OCI-LY7 (cell line): ENCODE measurements at regions not wholly inside any gene's neighbourhood (a gene's known extent, or its start where the extent isn't known, plus 50 kb on each side); places are given as distances from the start of the nearest gene placed in this dataset.
A peak's percentile ranks its signal among the peaks of the same experiment; 100 is the strongest.

Source experiments
- BruUV-seq: library from RNA; stranded (reverse); fragments of 400-500 nt; replicated peaks from 2 replicates; lab custom pipeline; 2021; lab: Mats Ljungman, UMichigan
- CTCF ChIA-PET: fragments of 300-600 bp; sonication (Branson Sonifier 250); formaldehyde crosslinking; loops from one replicate; lab custom pipeline; 2022; ENCODE audit warnings: antibody characterized with exemption; ENCODE audit not compliant: unreplicated experiment; lab: Charles Lee
- POLR2A ChIA-PET: fragments of 300-600 bp; sonication (Branson Sonifier 250); formaldehyde crosslinking; loops from one replicate; lab custom pipeline; 2022; ENCODE audit warnings: antibody characterized with exemption; lab: Charles Lee
- DNase-seq: peaks from one replicate; pipeline ENCODE4 v3.0.0-alpha.2; 2015; ENCODE audit warnings: low spot score
- H2AFZ ChIP-seq: fragments of 200-600 bp; sonication (generic), shearing (Covaris generic); 2 replicates; pipeline ENCODE4 v1.6.1; 2014; ENCODE audit warnings: mild to moderate bottlenecking, antibody characterized with exemption, low read length, moderate library complexity
- H3K27ac ChIP-seq: fragments of 200-600 bp; sonication (generic); 2 replicates; pipeline ENCODE4 v1.5.1; 2014; ENCODE audit warnings: mixed run types, low read depth, mild to moderate bottlenecking, moderate library complexity, low read length, inconsistent platforms; ENCODE audit not compliant: poor library complexity, severe bottlenecking
- H3K36me3 ChIP-seq: fragments of 200-600 bp; sonication (generic); 2 replicates; pipeline ENCODE4 v1.6.1; 2014; ENCODE audit warnings: mild to moderate bottlenecking, antibody characterized with exemption, low read length, moderate library complexity, mixed read lengths; ENCODE audit not compliant: insufficient read depth
- H3K4me1 ChIP-seq: fragments of 200-600 bp; sonication (generic); 2 replicates; pipeline ENCODE4 v1.5.1; 2014; ENCODE audit warnings: mild to moderate bottlenecking, low read length; ENCODE audit not compliant: insufficient read depth, poor library complexity, severe bottlenecking
- H3K4me2 ChIP-seq: fragments of 200-600 bp; sonication (generic); 2 replicates; pipeline ENCODE4 v1.6.1; 2014; ENCODE audit warnings: mild to moderate bottlenecking, low read length
- H3K4me3 ChIP-seq: fragments of 200-600 bp; sonication (generic); 2 replicates; pipeline ENCODE4 v1.5.1; 2014; ENCODE audit warnings: mild to moderate bottlenecking, low read depth, low read length; ENCODE audit not compliant: poor library complexity, severe bottlenecking
- H3K79me2 ChIP-seq: fragments of 200-600 bp; sonication (generic); 2 replicates; pipeline ENCODE4 v1.6.1; 2016; ENCODE audit warnings: low read depth, mild to moderate bottlenecking, low read length, moderate library complexity, mixed read lengths; ENCODE audit not compliant: insufficient read depth
- H3K9me2 ChIP-seq: fragments of 200-600 bp; sonication (generic); 2 replicates; pipeline ENCODE4 v1.6.1; 2016; ENCODE audit warnings: mild to moderate bottlenecking, low read length, mixed read lengths; ENCODE audit not compliant: insufficient read depth
- H3K9me3 ChIP-seq: fragments of 200-600 bp; sonication (generic); 2 replicates; pipeline ENCODE4 v1.6.1; 2014; ENCODE audit warnings: mild to moderate bottlenecking, mixed run types, low read length, mixed read lengths
- H4K20me1 ChIP-seq: fragments of 200-600 bp; sonication (generic); 2 replicates; pipeline ENCODE4 v1.6.1; 2014; ENCODE audit warnings: mild to moderate bottlenecking, antibody characterized with exemption, low read length, moderate library complexity, mixed read lengths; ENCODE audit not compliant: insufficient read depth
- CTCF ChIP-seq: fragments of 200-600 bp; sonication (generic); conservative IDR thresholded peaks from 2 replicates; pipeline ENCODE4 v1.5.1; 2014; ENCODE audit warnings: mild to moderate bottlenecking, antibody characterized with exemption, low read length, moderate library complexity, mixed read lengths
- EZH2phosphoT487 ChIP-seq: fragments of 200-600 bp; sonication (generic); IDR thresholded peaks from 2 replicates; pipeline ENCODE4 v1.6.1; 2018; ENCODE audit warnings: low read depth, borderline replicate concordance, mild to moderate bottlenecking, mixed run types, antibody characterized with exemption, low read length, moderate library complexity, mixed read lengths
- intact Hi-C: fragments of 100-400 bp; cut with micrococcal nuclease; formaldehyde crosslinking; loops from one replicate; pipeline ENCODE4 v1.10.0; 2022; ENCODE audit not compliant: unreplicated experiment

GRCh38 chr14:21965042-21965441, 291.4 kb upstream of the OR4E1 start:
- intact Hi-C loops, result no loop called here
- H3K4me1 ChIP-seq, result no peaks in the 10 kb centered on the region
- TF ChIP-seq EZH2phosphoT487, result no peak
- TF ChIP-seq CTCF, result no peak
- ChIA-PET POLR2A (no interaction called here), CTCF (no interaction called here)
- peak; percentile 4 for DNase-seq
- no peaks in the 10 kb centered on the region for H3K36me3 ChIP-seq
- no peaks in the 10 kb centered on the region for H3K79me2 ChIP-seq
- no peak overlapping the region for H3K4me2 ChIP-seq
- H3K9me2 ChIP-seq, result no peaks in the 10 kb centered on the region
- no peak overlapping the region for H3K4me3 ChIP-seq
- H4K20me1 ChIP-seq, result no peaks in the 10 kb centered on the region
- no peak overlapping the region for H2AFZ ChIP-seq
- H3K9me3 ChIP-seq, result no peaks in the 10 kb centered on the region
- BruUV-seq, result no TSS peak
- no peak overlapping the region for H3K27ac ChIP-seq

GRCh38 chr14:21964180-21964579, 290.6 kb upstream of the OR4E1 start:
- ChIA-PET CTCF (no interaction called here), POLR2A (interaction anchor here (0.7 to 1.6 kb wide), 3 partner anchors 13 to 326 kb away, joined by 3 to 6 read pairs (median 4); no protein-coding TSS in a partner anchor)

More at GRCh38 chr14:21964180-21964579, 290.6 kb upstream of the OR4E1 start:
- H3K4me3 ChIP-seq, result no peak overlapping the region
- H3K79me2 ChIP-seq, result no peaks in the 10 kb centered on the region
- no peaks in the 10 kb centered on the region for H3K9me2 ChIP-seq
- no TSS peak for BruUV-seq
- intact Hi-C loops, result no loop called here
- no peaks in the 10 kb centered on the region for H3K36me3 ChIP-seq
- H3K4me1 ChIP-seq, result no peaks in the 10 kb centered on the region
- DNase-seq, result no peak
- H3K4me2 ChIP-seq, result no peak overlapping the region
- H2AFZ ChIP-seq, result no peak overlapping the region
- TF ChIP-seq EZH2phosphoT487, result no peak
- TF ChIP-seq CTCF, result no peak
- H3K27ac ChIP-seq, result no peak overlapping the region
- H3K9me3 ChIP-seq, result no peaks in the 10 kb centered on the region
- H4K20me1 ChIP-seq, result no peaks in the 10 kb centered on the region
